Lung (tissue), 11 donors: ENCODE measurements at regions not wholly inside any gene's neighbourhood (a gene's known extent, or its start where the extent isn't known, plus 50 kb on each side); places are given as distances from the start of the nearest gene placed in this dataset.
A peak's percentile ranks its signal among the peaks of the same experiment; 100 is the strongest.

Experiments used
- ATAC-seq: fragments of 200-7000 bp; cut with Tn5 transposase; one replicate; pipeline ENCODE4 v1.9.1; 2020; ENCODE audit warnings: moderate number of reproducible peaks; ENCODE audit not compliant: insufficient read depth, low FRiP score
- DNase-seq, 3 donors: peaks; one replicate each; pipeline ENCODE4 v3.0.0-alpha.2; 2013 to 2017
- H3K27ac ChIP-seq, 2 donors: one replicate each; pipeline ENCODE4 v1.5.1; 2013; ENCODE audit warnings: mild to moderate bottlenecking in 2 of 2, moderate library complexity in 2 of 2, control low read depth in 1 of 2, inconsistent platforms in 1 of 2, low read depth in 1 of 2, low read length in 1 of 2
- H3K27me3 ChIP-seq, 3 donors: one replicate each; pipeline ENCODE4 v1.5.1; 2013; ENCODE audit warnings: low read length in 2 of 3; ENCODE audit not compliant: control insufficient read depth in 3 of 3, insufficient read depth in 3 of 3
- H3K36me3 ChIP-seq, 4 donors: one replicate each; pipeline ENCODE4 v1.5.1; 2013; ENCODE audit warnings: low read length in 4 of 4, mild to moderate bottlenecking in 1 of 4, moderate library complexity in 1 of 4; ENCODE audit not compliant: control insufficient read depth in 4 of 4, insufficient read depth in 4 of 4
- H3K4me1 ChIP-seq, 5 donors: one replicate each; pipeline ENCODE4 v1.5.1; 2013; ENCODE audit warnings: low read length in 5 of 5, mild to moderate bottlenecking in 2 of 5, moderate library complexity in 1 of 5; ENCODE audit not compliant: control insufficient read depth in 5 of 5, insufficient read depth in 5 of 5
- H3K4me3 ChIP-seq: one replicate; pipeline ENCODE4 v1.5.1; 2013; ENCODE audit warnings: mild to moderate bottlenecking, control low read depth, moderate library complexity
- H3K9ac ChIP-seq, 2 donors: one replicate each; pipeline ENCODE4 v1.5.1; 2013; ENCODE audit warnings: low read length in 2 of 2, control low read depth in 1 of 2; ENCODE audit not compliant: insufficient read depth in 1 of 2
- H3K9me3 ChIP-seq, 4 donors: one replicate each; pipeline ENCODE4 v1.5.1; 2013; ENCODE audit warnings: low read length in 3 of 4, mild to moderate bottlenecking in 1 of 4, moderate library complexity in 1 of 4; ENCODE audit not compliant: control insufficient read depth in 4 of 4, insufficient read depth in 3 of 4
- CTCF ChIP-seq: IDR thresholded peaks from 2 replicates; pipeline ENCODE4 v1.5.1; 2012; ENCODE audit warnings: mild to moderate bottlenecking; ENCODE audit errors: control extremely low read depth, extremely low read depth
- WGBS, 2 donors: extraction: QIAGEN DNeasy Blood & Tissue Kit; methylation state at CpG; one replicate each; pipeline ENCODE4 v1.1.7; 2013; 5-methylcytosine and 5-hydroxymethylcytosine counted together
- donor health status: control.
- donor health status: control.
- donor health status: Bipolar disorder and iron deficiency.
- donor health status: healthy.
- donor health status: DM: yes; HTN: yes; CAD: no.

GRCh38 chr14:89600029-89600428 lies 183.0 kb upstream of the FOXN3 start:
- peaks cover 0 to 19% (median 0%) of the 10 kb centered on the region in 5 donors for H3K4me1 ChIP-seq
- H3K27ac ChIP-seq: peak overlapping the region in 1 of 2 donors; percentile 4
- ATAC-seq (no peak), DNase-seq (no peak)
- TF ChIP-seq CTCF: no peak
- H3K36me3 ChIP-seq: no peaks in the 10 kb centered on the region
- no peak overlapping the region for H3K9ac ChIP-seq
- no peaks in the 10 kb centered on the region for H3K27me3 ChIP-seq
- peaks cover 0 to 19% (median 2%) of the 10 kb centered on the region in 4 donors for H3K9me3 ChIP-seq
- no peak overlapping the region for H3K4me3 ChIP-seq

- Histone ChIP-seq H3K4me1 (peaks cover 0 to 17% (median 0%) of the 10 kb centered on the region in 5 donors), H3K9ac (no peak overlapping the region), H3K9me3 (peaks cover 0 to 19% (median 2%) of the 10 kb centered on the region in 4 donors), H3K27ac (no peak overlapping the region), H3K27me3 (no peaks in the 10 kb centered on the region), H3K4me3 (no peak overlapping the region), H3K36me3 (no peaks in the 10 kb centered on the region)
- DNase-seq (peak in 1 of 3 donors; percentile 25), ATAC-seq (no peak)
- 96 to 97% methylated on average over 2 of the region's 2 CpGs for WGBS, 2 donors
- no peak for TF ChIP-seq CTCF
These were observed 181.6 kb upstream of the FOXN3 start for GRCh38 chr14:89598548-89599186.

GRCh38 chr14:89592961-89593360 lies 175.9 kb upstream of the FOXN3 start:
- Histone ChIP-seq H3K27ac (no peak overlapping the region), H3K27me3 (no peaks in the 10 kb centered on the region), H3K9me3 (peaks cover 0 to 7% (median 0%) of the 10 kb centered on the region in 4 donors), H3K36me3 (no peaks in the 10 kb centered on the region), H3K9ac (no peak overlapping the region), H3K4me3 (no peak overlapping the region), H3K4me1 (peaks cover 0 to 2% (median 0%) of the 10 kb centered on the region in 5 donors)
- ATAC-seq: no peak
- TF ChIP-seq CTCF: no peak
- DNase-seq: no peak
